ENCODE measurements at regions not wholly inside any gene's neighbourhood (a gene's known extent, or its start where the extent isn't known, plus 50 kb on each side); places are given as distances from the start of the nearest gene placed in this dataset.

DNA sequence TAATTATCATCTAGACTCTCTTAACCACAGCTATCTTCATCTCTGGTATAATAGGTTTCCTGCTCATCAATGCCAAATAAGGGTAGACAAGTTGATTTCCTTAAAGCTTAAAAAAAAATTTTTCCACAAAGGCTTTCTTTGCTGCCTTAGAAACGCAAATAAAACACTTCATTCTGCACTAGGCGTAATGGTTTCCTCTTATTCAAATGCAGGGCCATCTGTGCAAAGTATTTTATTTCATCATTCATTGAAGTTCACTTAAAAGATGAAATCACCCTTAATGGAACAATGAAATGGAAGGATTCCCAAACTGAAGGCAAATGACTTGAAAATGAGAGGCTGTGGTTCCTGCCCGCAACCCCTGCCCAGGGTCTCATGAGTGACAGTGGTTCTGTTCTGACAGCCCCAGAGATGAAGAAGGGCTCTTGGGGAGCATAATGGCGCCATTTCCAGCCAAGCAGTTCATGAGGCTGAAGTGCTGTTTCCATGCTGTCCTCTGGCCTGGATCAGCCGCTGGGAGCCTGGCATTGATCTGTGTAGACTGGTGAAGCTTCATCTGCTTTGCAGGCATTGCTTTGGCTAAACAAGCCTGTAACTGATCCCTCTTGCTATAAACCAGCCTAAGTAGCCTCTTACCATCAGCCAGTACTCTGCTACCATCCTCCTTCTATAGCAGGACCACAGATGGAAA, 276.9 kb upstream of the WWC1 start:
- no peak for ATAC-seq
- Mint-ChIP-seq H3K4me3 (no peak overlapping the region), H3K27me3 (ENCODE audit: low read depth) (0 out of 2 replicates have a peak, but pooled peaks cover 3% of the 10 kb centered on the region), H3K9me3 (no peaks in the 10 kb centered on the region), H3K36me3 (no peaks in the 10 kb centered on the region), H3K27ac (no peak overlapping the region), H3K4me1 (peaks cover 10% of the 10 kb centered on the region)
- no peak for TF ChIP-seq ZNF425 (CRISPR knock-in tag; conservative IDR thresholded peaks at IDR 0.05)
- no peak for TF ChIP-seq KAT7 (CRISPR knock-in tag; IDR thresholded peaks at IDR 0.05; ENCODE audit: borderline replicate concordance)
- no peak for TF ChIP-seq OVOL2 (CRISPR knock-in tag; IDR thresholded peaks at IDR 0.05; ENCODE audit: borderline replicate concordance)
- TF ChIP-seq PRRX2 (CRISPR knock-in tag; IDR thresholded peaks at IDR 0.05), result no peak
- TF ChIP-seq, protein P1, sequence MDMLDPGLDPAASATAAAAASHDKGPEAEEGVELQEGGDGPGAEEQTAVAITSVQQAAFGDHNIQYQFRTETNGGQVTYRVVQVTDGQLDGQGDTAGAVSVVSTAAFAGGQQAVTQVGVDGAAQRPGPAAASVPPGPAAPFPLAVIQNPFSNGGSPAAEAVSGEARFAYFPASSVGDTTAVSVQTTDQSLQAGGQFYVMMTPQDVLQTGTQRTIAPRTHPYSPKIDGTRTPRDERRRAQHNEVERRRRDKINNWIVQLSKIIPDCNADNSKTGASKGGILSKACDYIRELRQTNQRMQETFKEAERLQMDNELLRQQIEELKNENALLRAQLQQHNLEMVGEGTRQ (CRISPR knock-in tag; IDR thresholded peaks at IDR 0.05), result no peak
- no peak for TF ChIP-seq ZNF121 (CRISPR knock-in tag; IDR thresholded peaks at IDR 0.05)
- CTCF ChIA-PET, result interaction anchor here (1.0 kb wide), 1 partner anchor 33 kb away, joined by 3 read pairs; no protein-coding TSS in a partner anchor
- POLR2A ChIA-PET, result no interaction called here
- DNase-seq (ENCODE audit: low spot score), result no peak

- no peak overlapping the region for H3K4me3 Mint-ChIP-seq
- POLR2A ChIA-PET, result no interaction called here
- no peaks in the 10 kb centered on the region for H3K9me3 Mint-ChIP-seq
- CTCF ChIA-PET, result no interaction called here
- no peak overlapping the region for H3K27ac Mint-ChIP-seq
- H3K36me3 Mint-ChIP-seq, result no peaks in the 10 kb centered on the region
- DNase-seq (ENCODE audit: low spot score), result no peak
- no peak for ATAC-seq
- TF ChIP-seq NFE2L1 (CRISPR knock-in tag; IDR thresholded peaks at IDR 0.05), result no peak
- TF ChIP-seq NFYB (CRISPR knock-in tag; conservative IDR thresholded peaks at IDR 0.05; ENCODE audit: low read depth), result no peak
- TF ChIP-seq ZSCAN18 (CRISPR knock-in tag; IDR thresholded peaks at IDR 0.05), result no peak
- no peak for TF ChIP-seq TEAD4 (CRISPR knock-in tag; IDR thresholded peaks at IDR 0.05)
- TF ChIP-seq FOXP1 (CRISPR knock-in tag; IDR thresholded peaks at IDR 0.05; ENCODE audit: borderline replicate concordance), result no peak
- TF ChIP-seq STAT6 (CRISPR knock-in tag; conservative IDR thresholded peaks at IDR 0.05; ENCODE audit: low read depth), result no peak
- TF ChIP-seq, protein P2, sequence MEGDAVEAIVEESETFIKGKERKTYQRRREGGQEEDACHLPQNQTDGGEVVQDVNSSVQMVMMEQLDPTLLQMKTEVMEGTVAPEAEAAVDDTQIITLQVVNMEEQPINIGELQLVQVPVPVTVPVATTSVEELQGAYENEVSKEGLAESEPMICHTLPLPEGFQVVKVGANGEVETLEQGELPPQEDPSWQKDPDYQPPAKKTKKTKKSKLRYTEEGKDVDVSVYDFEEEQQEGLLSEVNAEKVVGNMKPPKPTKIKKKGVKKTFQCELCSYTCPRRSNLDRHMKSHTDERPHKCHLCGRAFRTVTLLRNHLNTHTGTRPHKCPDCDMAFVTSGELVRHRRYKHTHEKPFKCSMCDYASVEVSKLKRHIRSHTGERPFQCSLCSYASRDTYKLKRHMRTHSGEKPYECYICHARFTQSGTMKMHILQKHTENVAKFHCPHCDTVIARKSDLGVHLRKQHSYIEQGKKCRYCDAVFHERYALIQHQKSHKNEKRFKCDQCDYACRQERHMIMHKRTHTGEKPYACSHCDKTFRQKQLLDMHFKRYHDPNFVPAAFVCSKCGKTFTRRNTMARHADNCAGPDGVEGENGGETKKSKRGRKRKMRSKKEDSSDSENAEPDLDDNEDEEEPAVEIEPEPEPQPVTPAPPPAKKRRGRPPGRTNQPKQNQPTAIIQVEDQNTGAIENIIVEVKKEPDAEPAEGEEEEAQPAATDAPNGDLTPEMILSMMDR (IDR thresholded peaks at IDR 0.05), result no peak
- no peak for TF ChIP-seq CREB1 (CRISPR knock-in tag; IDR thresholded peaks at IDR 0.05)
- TF ChIP-seq ZNF232 (CRISPR knock-in tag; IDR thresholded peaks at IDR 0.05), result no peak
- no peak for TF ChIP-seq GABPB1 (CRISPR knock-in tag; IDR thresholded peaks at IDR 0.05)
- no peak for TF ChIP-seq NFATC4 (CRISPR knock-in tag; IDR thresholded peaks at IDR 0.05)
- no peak for TF ChIP-seq IRF1 (CRISPR knock-in tag; IDR thresholded peaks at IDR 0.05)
- no peak for TF ChIP-seq IRF2 (CRISPR knock-in tag; IDR thresholded peaks at IDR 0.05; ENCODE audit: borderline replicate concordance, low read depth)
- no peak for TF ChIP-seq USF1 (CRISPR knock-in tag; IDR thresholded peaks at IDR 0.05)
- TF ChIP-seq ATF6 (CRISPR knock-in tag; IDR thresholded peaks at IDR 0.05), result no peak
- TF ChIP-seq MXD4 (CRISPR knock-in tag; IDR thresholded peaks at IDR 0.05; ENCODE audit: borderline replicate concordance), result no peak
- 0 out of 2 replicates have a peak, but pooled peaks cover 3% of the 10 kb centered on the region for H3K27me3 Mint-ChIP-seq (ENCODE audit: low read depth)
- H3K4me1 Mint-ChIP-seq, result peaks cover 10% of the 10 kb centered on the region
Measured at GRCh38 chr5:168015506-168015905, 275.9 kb upstream of the WWC1 start.
